OCI-LY3 (cell line): ENCODE measurements at regions not wholly inside any gene's neighbourhood (a gene's known extent, or its start where the extent isn't known, plus 50 kb on each side); places are given as distances from the start of the nearest gene placed in this dataset.
A peak's percentile ranks its signal among the peaks of the same experiment; 100 is the strongest.

ENCODE experiments used
- H2AFZ ChIP-seq: fragments of 200-600, 300-600 bp; shearing (Covaris generic); 2 replicates; pipeline ENCODE4 v1.6.0; 2014; ENCODE audit warnings: antibody characterized with exemption, low read depth, low read length
- H3K27ac ChIP-seq: fragments of 200-600, 300-600 bp; sonication (generic); 2 replicates; pipeline ENCODE4 v1.5.1; 2014; ENCODE audit warnings: mild to moderate bottlenecking, low read length, moderate library complexity, mixed read lengths
- H3K27me3 ChIP-seq: fragments of 200-600, 300-600 bp; sonication (generic); 2 replicates; pipeline ENCODE4 v1.6.1; 2014; ENCODE audit warnings: low read depth, low read length, mixed read lengths
- H3K36me3 ChIP-seq: fragments of 200-600, 300-600 bp; sonication (generic); replicated peaks from 2 replicates; pipeline ENCODE3; 2014; ENCODE audit warnings: low read depth, low read length, mixed read lengths
- H3K4me1 ChIP-seq: fragments of 300-600, 200-600 bp; sonication (generic); 2 replicates; pipeline ENCODE4 v1.6.1; 2014; ENCODE audit warnings: low read length, mixed read lengths
- H3K4me2 ChIP-seq: fragments of 200-600, 300-600 bp; sonication (generic); 2 replicates; pipeline ENCODE4 v1.6.1; 2014; ENCODE audit warnings: low read length, mixed read lengths
- H3K4me3 ChIP-seq: fragments of 300-600, 200-600 bp; sonication (generic); 2 replicates; pipeline ENCODE4 v1.5.1; 2014; ENCODE audit warnings: antibody characterized with exemption, mild to moderate bottlenecking, low read length, moderate library complexity
- H3K79me2 ChIP-seq: fragments of 300-600, 200-600 bp; shearing (Covaris generic); 2 replicates; pipeline ENCODE4 v1.6.1; 2014; ENCODE audit warnings: mild to moderate bottlenecking, low read length, mixed read lengths
- H3K9ac ChIP-seq: fragments of 300-600, 200-600 bp; shearing (Covaris generic); 2 replicates; pipeline ENCODE4 v1.6.0; 2014; ENCODE audit warnings: mild to moderate bottlenecking, low read length, moderate library complexity
- H3K9me3 ChIP-seq: fragments of 200-600, 300-600 bp; shearing (Covaris generic); 2 replicates; pipeline ENCODE4 v1.6.1; 2014; ENCODE audit warnings: low read length, mixed read lengths; ENCODE audit not compliant: insufficient read depth
- H4K20me1 ChIP-seq: fragments of 200-600, 300-600 bp; sonication (generic); 2 replicates; pipeline ENCODE4 v1.6.1; 2016; ENCODE audit warnings: low read length, mixed read lengths; ENCODE audit not compliant: insufficient read depth
- CTCF ChIP-seq: fragments of 200-600, 300-600 bp; sonication (generic); IDR thresholded peaks from 2 replicates; pipeline ENCODE4 v1.5.1; 2014; ENCODE audit warnings: antibody characterized with exemption, low read length, low read depth
- EZH2phosphoT487 ChIP-seq: fragments of 200-600 bp; shearing (Covaris generic); IDR thresholded peaks from 2 replicates; pipeline ENCODE4 v1.6.1; 2018; ENCODE audit warnings: antibody characterized with exemption, mixed run types, low read depth

DNA sequence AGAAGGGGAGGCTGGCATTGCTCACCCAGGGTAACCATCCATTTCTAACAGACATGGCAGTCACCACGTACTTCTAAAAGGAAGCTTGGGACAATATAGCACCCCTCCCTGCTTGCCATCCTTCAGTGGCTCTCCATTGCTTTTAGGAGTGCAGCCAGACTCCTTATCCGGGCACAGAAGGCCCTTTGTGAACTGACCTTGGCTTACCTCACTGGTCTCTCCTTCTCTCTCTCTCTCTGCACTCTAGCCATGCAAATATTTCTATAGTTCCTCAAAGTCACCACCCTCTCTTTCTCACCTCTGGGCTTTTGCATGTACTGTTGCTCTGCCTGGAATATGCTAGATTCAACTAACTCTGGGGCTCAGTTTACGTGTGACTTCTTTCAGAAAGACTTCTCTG, 301.1 kb downstream of the SHQ1 start:
- Histone ChIP-seq H3K79me2 (no peaks in the 10 kb centered on the region), H3K36me3 (no peaks in the 10 kb centered on the region), H3K4me3 (no peak overlapping the region), H3K27me3 (no peaks in the 10 kb centered on the region), H3K4me1 (peaks cover 32% of the 10 kb centered on the region), H3K9ac (no peak overlapping the region), H3K4me2 (no peak overlapping the region), H4K20me1 (no peaks in the 10 kb centered on the region), H3K9me3 (no peaks in the 10 kb centered on the region), H2AFZ (no peak overlapping the region), H3K27ac (no peak overlapping the region)
- no peak for TF ChIP-seq EZH2phosphoT487
- no peak for TF ChIP-seq CTCF

GRCh38 chr3:72544239-72544638, 304.0 kb downstream of the SHQ1 start:
- TF ChIP-seq CTCF, result no peak
- no peak for TF ChIP-seq EZH2phosphoT487
- Histone ChIP-seq H2AFZ (no peak overlapping the region), H4K20me1 (no peaks in the 10 kb centered on the region), H3K4me1 (peaks cover 14% of the 10 kb centered on the region), H3K27ac (no peak overlapping the region), H3K9ac (no peak overlapping the region), H3K4me2 (no peak overlapping the region), H3K36me3 (no peaks in the 10 kb centered on the region), H3K79me2 (no peaks in the 10 kb centered on the region), H3K9me3 (no peaks in the 10 kb centered on the region), H3K27me3 (no peaks in the 10 kb centered on the region), H3K4me3 (no peak overlapping the region)

- TF ChIP-seq CTCF (no peak), EZH2phosphoT487 (no peak)
- Histone ChIP-seq H3K79me2 (no peaks in the 10 kb centered on the region), H3K4me2 (no peak overlapping the region), H3K4me1 (peaks cover 16% of the 10 kb centered on the region), H3K4me3 (no peak overlapping the region), H2AFZ (0 out of 2 replicates have a peak overlapping the region, but pooled peaks have one; percentile 14), H3K27me3 (no peaks in the 10 kb centered on the region), H4K20me1 (no peaks in the 10 kb centered on the region), H3K9me3 (no peaks in the 10 kb centered on the region), H3K36me3 (no peaks in the 10 kb centered on the region), H3K27ac (no peak overlapping the region), H3K9ac (no peak overlapping the region)
These were observed 305.0 kb downstream of the SHQ1 start for GRCh38 chr3:72543246-72543645.

GRCh38 chr3:72542781-72543180, 305.5 kb downstream of the SHQ1 start:
- H3K79me2 ChIP-seq, result no peaks in the 10 kb centered on the region
- TF ChIP-seq EZH2phosphoT487 (no peak), CTCF (no peak)
- H3K9ac ChIP-seq, result no peak overlapping the region
- H3K27ac ChIP-seq, result no peak overlapping the region
- H3K4me2 ChIP-seq, result no peak overlapping the region
- H3K4me1 ChIP-seq, result peaks cover 21% of the 10 kb centered on the region
- no peak overlapping the region for H3K4me3 ChIP-seq
- H4K20me1 ChIP-seq, result no peaks in the 10 kb centered on the region
- no peaks in the 10 kb centered on the region for H3K36me3 ChIP-seq
- H2AFZ ChIP-seq, result 0 out of 2 replicates have a peak overlapping the region, but pooled peaks have one; percentile 14
- H3K9me3 ChIP-seq, result no peaks in the 10 kb centered on the region
- H3K27me3 ChIP-seq, result no peaks in the 10 kb centered on the region
